HepG2 (cell line): ENCODE measurements at regions not wholly inside any gene's neighbourhood (a gene's known extent, or its start where the extent isn't known, plus 50 kb on each side); places are given as distances from the start of the nearest gene placed in this dataset.

Source experiments
- ATAC-seq: fragments of 200-7000 bp; cut with Tn5 transposase; 3 replicates; pipeline ENCODE4 v1.9.1; 2020; ENCODE audit warnings: mild to moderate bottlenecking, moderate library complexity
- BruUV-seq: library from RNA; stranded (reverse); fragments of 400-500 nt; replicated peaks from 2 replicates; lab custom pipeline; 2021; lab: Mats Ljungman, UMichigan
- CTCF ChIA-PET: fragments of 300-600 bp; formaldehyde crosslinking; extraction: SDS; loops from one replicate; lab custom pipeline; 2021; ENCODE audit warnings: low total read pairs, inconsistent platforms, low intra/inter-chr PET ratio; lab: Yijun Ruan, JAX
- POLR2A ChIA-PET: fragments of 350-600 bp; sonication (Branson Sonifier 250); formaldehyde crosslinking; loops from one replicate; lab custom pipeline; 2020; ENCODE audit warnings: antibody characterized with exemption, inconsistent platforms; lab: Yijun Ruan, JAX
- DNase-seq: peaks from one replicate; pipeline ENCODE4 v3.0.0-alpha.2; 2015; ENCODE audit warnings: low spot score
- FAIRE-seq: peaks from 3 replicates; lab custom pipeline; 2011; peaks lifted over from hg19 to GRCh38; lab: Jason Lieb, UNC
- H2AFZ ChIP-seq: one replicate; pipeline ENCODE4 v1.6.1; 2011; ENCODE audit warnings: low read length, inconsistent platforms
- H3K27ac ChIP-seq: fragments of 300-600 bp; 3 replicates; pipeline ENCODE4 v1.8.0; 2011; ENCODE audit warnings: mixed run types, mild to moderate bottlenecking, mixed read lengths, low read length, inconsistent platforms; ENCODE audit not compliant: insufficient read depth; ENCODE audit errors: extremely low read length
- H3K27me3 ChIP-seq, 2 experiments: fragments of 200-600 bp in 1 of 2; 2 replicates in 1 of 2; 3 replicates in 1 of 2; pipeline versions ENCODE4 v1.6.0 to v1.8.0; 2011; ENCODE audit warnings: low read length in 2 of 2, mild to moderate bottlenecking in 2 of 2, moderate library complexity in 2 of 2, inconsistent platforms in 1 of 2; ENCODE audit not compliant: insufficient read depth in 2 of 2, control insufficient read depth in 1 of 2
- H3K36me3 ChIP-seq, 2 experiments: fragments of 200-600 bp in 1 of 2; replicated peaks in 1 of 2; 2 replicates in 1 of 2; 3 replicates in 1 of 2; pipeline versions ENCODE4 v1.5.1 to v1.8.0; 2011; ENCODE audit warnings: low read length in 2 of 2, inconsistent platforms in 1 of 2; ENCODE audit not compliant: insufficient read depth in 2 of 2, control insufficient read depth in 1 of 2
- H3K4me1 ChIP-seq: 2 replicates; pipeline ENCODE4 v1.5.1; 2012; ENCODE audit warnings: low read length, inconsistent platforms; ENCODE audit not compliant: insufficient read depth
- H3K4me2 ChIP-seq: 2 replicates; pipeline ENCODE4 v1.6.0; 2011; ENCODE audit warnings: low read depth, low read length, inconsistent platforms
- H3K4me3 ChIP-seq, 3 experiments: fragments of 200-600 bp in 1 of 3; sonication (generic), shearing (Covaris generic) in 1 of 3; replicated peaks in 1 of 3; 2 replicates each; pipeline ENCODE4 v1.5.1; 2011 to 2016; ENCODE audit warnings: low read length in 3 of 3, inconsistent platforms in 2 of 3, low read depth in 2 of 3, mild to moderate bottlenecking in 2 of 3, control low read depth in 1 of 3, mixed read lengths in 1 of 3; ENCODE audit not compliant: insufficient read depth in 1 of 3
- H3K79me2 ChIP-seq: one replicate; pipeline ENCODE4 v1.6.1; 2011; ENCODE audit warnings: low read length, inconsistent platforms; ENCODE audit not compliant: insufficient read depth
- H3K9ac ChIP-seq: 2 replicates; pipeline ENCODE4 v1.6.0; 2011; ENCODE audit warnings: mild to moderate bottlenecking, low read depth, low read length, inconsistent platforms; ENCODE audit not compliant: insufficient read depth
- H3K9me3 ChIP-seq: 2 replicates; pipeline ENCODE4 v1.5.1; 2012; ENCODE audit warnings: mild to moderate bottlenecking, low read length
- H4K20me1 ChIP-seq: 2 replicates; pipeline ENCODE4 v1.6.0; 2011; ENCODE audit warnings: inconsistent platforms, mild to moderate bottlenecking, low read length, moderate library complexity; ENCODE audit not compliant: insufficient read depth
- EZH2 ChIP-seq: conservative IDR thresholded peaks from 2 replicates; pipeline ENCODE4 v1.6.1; 2012; ENCODE audit warnings: mild to moderate bottlenecking, low read depth, low read length, moderate library complexity
- GPBP1L1 ChIP-seq: sonication (generic); formaldehyde crosslinking; IDR thresholded peaks from 2 replicates; pipeline ENCODE4 v1.5.0; 2020; ENCODE audit warnings: mild to moderate bottlenecking, missing genetic modification reagents
- KDM1A ChIP-seq: IDR thresholded peaks from 2 replicates; pipeline ENCODE4 v1.6.1; 2016; ENCODE audit warnings: missing compliant biosample characterization
- KLF9 ChIP-seq: IDR thresholded peaks from 2 replicates; pipeline ENCODE4 v1.6.1; 2016; ENCODE audit warnings: low read depth
- MAZ ChIP-seq, 2 experiments: sonication (generic) in 1 of 2; formaldehyde crosslinking in 1 of 2; IDR thresholded peaks; 2 replicates each; pipeline versions ENCODE4 v1.5.0 to v1.6.1; 2012 to 2020; ENCODE audit warnings: low read depth in 2 of 2, mild to moderate bottlenecking in 2 of 2, borderline replicate concordance in 1 of 2, improper control_type of control experiment in 1 of 2, low read length in 1 of 2, missing genetic modification reagents in 1 of 2, moderate library complexity in 1 of 2
- NCOR1 ChIP-seq: fragments of 200-600 bp; sonication (generic); IDR thresholded peaks from 2 replicates; pipeline ENCODE4 v1.7.0; 2017; ENCODE audit warnings: antibody characterized with exemption, low read length, borderline replicate concordance
- REPIN1 ChIP-seq: sonication (generic); formaldehyde crosslinking; IDR thresholded peaks from 2 replicates; pipeline ENCODE4 v1.8.0; 2022; ENCODE audit warnings: missing genetic modification reagents, low read depth, mild to moderate bottlenecking, borderline replicate concordance
- SNAPC4 ChIP-seq: sonication (generic); formaldehyde crosslinking; IDR thresholded peaks from 2 replicates; pipeline ENCODE4 v1.4.0; 2020; ENCODE audit warnings: mild to moderate bottlenecking, missing genetic modification reagents
- SRSF1 ChIP-seq: fragments of 200-400 bp; formaldehyde crosslinking; optimal IDR thresholded peaks from 2 replicates; pipeline ENCODE3; 2017; ENCODE audit warnings: mild to moderate bottlenecking, low read depth, low read length, moderate library complexity
- TBL1XR1 ChIP-seq: fragments of 150-350 bp; IDR thresholded peaks from 2 replicates; pipeline ENCODE4 v1.6.1; 2014; ENCODE audit warnings: borderline replicate concordance, low read length; ENCODE audit not compliant: partially characterized antibody
- TGIF2 ChIP-seq: IDR thresholded peaks from 2 replicates; pipeline ENCODE4 v1.6.1; 2016; ENCODE audit warnings: control low read depth, missing compliant biosample characterization
- ZFP91 ChIP-seq: sonication (generic); formaldehyde crosslinking; IDR thresholded peaks from 2 replicates; pipeline ENCODE4 v1.9.0; 2022; ENCODE audit warnings: missing genetic modification reagents, mild to moderate bottlenecking, borderline replicate concordance
- ZNF382 ChIP-seq: sonication (generic); formaldehyde crosslinking; IDR thresholded peaks from 2 replicates; pipeline ENCODE4 v1.5.0; 2020; ENCODE audit warnings: missing genetic modification reagents, mild to moderate bottlenecking, borderline replicate concordance
- ZNF44 ChIP-seq: sonication (generic); formaldehyde crosslinking; IDR thresholded peaks from 2 replicates; pipeline ENCODE4 v1.5.1; 2020; ENCODE audit warnings: mild to moderate bottlenecking, missing genetic modification reagents
- WGBS: methylation state at CpG from one replicate; pipeline ENCODE4 v1.1.6; 2017; ENCODE audit warnings: low lambda C conversion rate; 5-methylcytosine and 5-hydroxymethylcytosine counted together
- in situ Hi-C: cut with HindIII; loops from 2 replicates; pipeline ENCODE4 v1.10.0; 2017; ENCODE audit warnings: low pct_unique_long_range_greater_than_20kb; ENCODE audit not compliant: extremely low pct_ligation_motif_present
- intact Hi-C: fragments of 100-400 bp; cut with micrococcal nuclease; formaldehyde crosslinking; loops from one replicate; pipeline ENCODE4 v1.10.0; 2022; ENCODE audit not compliant: unreplicated experiment

GRCh38 chr2:175355246-175355645 is 173.7 kb upstream of the ATP5MC3 start:
- no peaks in the 10 kb centered on the region for H3K36me3 ChIP-seq
- ATAC-seq (no peak), FAIRE-seq (no peak), DNase-seq (no peak)
- intact Hi-C loops (no loop called here), in situ Hi-C loops (no loop called here)
- CTCF ChIA-PET, result no interaction called here
- 6% methylated on average over 3 of the region's 3 CpGs for WGBS
- H3K27me3 ChIP-seq, result peaks cover 0 to 23% of the 10 kb centered on the region in 2 experiments; a peak in 3 of 5 replicates
- no peaks in the 10 kb centered on the region for H3K4me1 ChIP-seq
- H3K4me2 ChIP-seq, result no peak overlapping the region
- H3K4me3 ChIP-seq, result no peak overlapping the region
- POLR2A ChIA-PET, result no interaction called here
- no peaks in the 10 kb centered on the region for H4K20me1 ChIP-seq
- no peaks in the 10 kb centered on the region for H3K79me2 ChIP-seq
- H3K9me3 ChIP-seq, result no peaks in the 10 kb centered on the region
- no peak overlapping the region for H3K9ac ChIP-seq
- no TSS peak for BruUV-seq
- H3K27ac ChIP-seq, result no peak overlapping the region
- H2AFZ ChIP-seq, result no peak overlapping the region
- TF ChIP-seq ZNF44 (CRISPR knock-in tag) (no peak), SRSF1 (no peak), KLF9 (CRISPR knock-in tag) (no peak), TBL1XR1 (no peak), REPIN1 (CRISPR knock-in tag) (no peak), ZNF382 (CRISPR knock-in tag) (no peak), GPBP1L1 (CRISPR knock-in tag) (no peak), ZFP91 (CRISPR knock-in tag) (no peak), SNAPC4 (CRISPR knock-in tag) (no peak), MAZ (IDR thresholded peaks at IDR 0.05; ENCODE audit: borderline replicate concordance, low read depth, low read length) (no peak), MAZ (CRISPR knock-in tag; IDR thresholded peaks at IDR 0.05; ENCODE audit: low read depth) (no peak), TGIF2 (CRISPR knock-in tag) (no peak), NCOR1 (no peak), KDM1A (no peak), EZH2 (no peak)
